ENCODE measurements at regions not wholly inside any gene's neighbourhood (a gene's known extent, or its start where the extent isn't known, plus 50 kb on each side); places are given as distances from the start of the nearest gene placed in this dataset.
A peak's percentile ranks its signal among the peaks of the same experiment; 100 is the strongest.

DNA sequence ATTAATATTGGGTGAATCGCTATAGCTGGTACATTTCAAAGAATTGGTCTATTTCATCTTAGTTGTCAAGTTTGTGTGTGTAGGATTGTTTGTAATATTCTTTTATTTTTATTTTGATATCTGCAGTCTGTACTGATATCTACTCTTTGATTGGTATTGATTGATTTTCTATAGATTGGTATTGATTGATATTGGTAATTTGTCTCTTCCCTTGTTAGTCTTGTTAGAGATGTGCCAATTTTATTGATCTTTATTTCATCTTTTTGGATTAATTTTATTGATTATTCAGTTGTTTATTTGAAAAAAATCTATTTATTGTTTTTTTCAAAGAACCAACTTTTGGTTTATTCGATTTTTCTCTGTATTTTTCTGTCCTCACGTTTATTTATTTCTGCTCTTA is 61.4 kb downstream of the TM2D3 start:
- no peak for DNase-seq
- intact Hi-C loops (cut with DNase I), result no loop called here

GRCh38 chr15:101583284-101583683 is 68.9 kb downstream of the TM2D3 start:
- intact Hi-C loops (cut with DNase I), result no loop called here
- DNase-seq, result no peak

GRCh38 chr15:101580431-101580830 is 71.8 kb downstream of the TM2D3 start:
- DNase-seq, result no peak
- intact Hi-C loops (cut with DNase I), result no loop called here

DNA sequence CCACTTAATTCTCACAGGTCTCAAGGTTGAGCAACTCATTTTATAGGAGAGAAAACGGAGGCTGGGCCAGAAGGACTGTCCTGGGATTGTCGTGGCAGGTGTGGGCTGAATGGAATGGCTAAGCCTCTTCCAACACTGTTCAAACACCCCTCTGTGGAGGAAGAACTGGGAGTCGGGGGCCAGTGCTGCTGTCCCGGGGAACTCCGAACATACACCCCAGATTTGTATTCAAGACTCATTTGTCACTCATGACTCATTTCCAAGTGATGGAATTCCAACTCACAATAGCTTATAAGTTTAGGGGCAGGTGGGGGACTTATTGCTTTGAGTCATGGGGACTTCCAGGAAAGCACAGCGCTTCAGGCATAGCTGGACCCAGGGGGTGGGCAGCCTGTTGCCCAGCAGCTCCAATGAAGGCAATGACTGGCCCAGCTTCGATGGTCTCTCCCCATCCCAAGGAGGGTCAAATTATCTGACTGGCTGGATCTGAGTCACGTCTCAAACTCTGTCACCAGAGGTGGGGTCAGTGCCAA is 72.5 kb downstream of the TM2D3 start:
- intact Hi-C loops (cut with DNase I), result no loop called here
- DNase-seq, result no peak

DNA sequence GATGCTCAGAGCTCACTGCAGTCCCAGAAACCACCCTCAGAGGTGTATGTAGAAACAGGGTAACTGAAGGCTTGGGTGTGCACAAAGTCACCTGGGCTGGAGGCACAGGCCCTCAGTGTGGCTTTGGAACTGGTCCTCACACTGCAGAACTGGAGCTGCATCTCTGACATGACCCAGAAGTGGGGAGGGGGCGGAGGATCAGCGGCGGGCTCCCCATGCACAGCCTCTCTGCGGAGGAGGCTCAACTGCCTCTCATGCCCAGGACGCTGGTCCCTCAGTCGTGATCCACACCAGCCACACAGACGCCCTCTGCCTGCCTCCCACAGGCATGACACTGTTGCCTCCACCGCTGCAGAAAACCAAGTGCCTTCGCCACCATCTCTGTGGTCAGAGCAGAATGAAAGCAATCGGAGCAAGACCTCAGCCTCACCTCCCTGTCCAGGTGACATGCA is 73.7 kb downstream of the TM2D3 start:
- DNase-seq, result peak in 8 of 10 donors; percentile 31 to 93 (median 64)
- intact Hi-C loops (cut with DNase I), result no loop called here

DNA sequence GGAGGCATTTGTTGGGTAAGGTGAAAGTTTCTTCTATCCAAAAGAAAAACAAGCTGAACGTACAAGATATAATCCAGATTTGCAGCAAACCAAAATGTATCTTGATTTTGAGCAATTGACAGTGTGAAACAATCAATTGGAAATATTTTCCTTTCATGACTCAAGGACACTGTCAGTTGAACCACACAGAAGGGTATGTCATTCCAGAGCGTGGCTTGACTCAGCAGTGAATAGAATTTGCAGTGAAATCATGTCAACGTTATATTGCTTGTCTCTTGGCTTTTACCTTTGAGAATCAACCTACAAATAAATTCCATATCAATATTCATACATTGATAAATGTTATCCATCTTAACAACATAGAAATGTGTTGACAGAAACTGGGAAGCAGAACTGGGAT is 78.2 kb downstream of the TM2D3 start:
- DNase-seq, result no peak
- intact Hi-C loops (cut with DNase I), result no loop called here

- intact Hi-C loops (cut with DNase I), result no loop called here
- no peak for DNase-seq
These were observed 80.7 kb upstream of the PCSK6 start for GRCh38 chr15:101570241-101570640.

DNA sequence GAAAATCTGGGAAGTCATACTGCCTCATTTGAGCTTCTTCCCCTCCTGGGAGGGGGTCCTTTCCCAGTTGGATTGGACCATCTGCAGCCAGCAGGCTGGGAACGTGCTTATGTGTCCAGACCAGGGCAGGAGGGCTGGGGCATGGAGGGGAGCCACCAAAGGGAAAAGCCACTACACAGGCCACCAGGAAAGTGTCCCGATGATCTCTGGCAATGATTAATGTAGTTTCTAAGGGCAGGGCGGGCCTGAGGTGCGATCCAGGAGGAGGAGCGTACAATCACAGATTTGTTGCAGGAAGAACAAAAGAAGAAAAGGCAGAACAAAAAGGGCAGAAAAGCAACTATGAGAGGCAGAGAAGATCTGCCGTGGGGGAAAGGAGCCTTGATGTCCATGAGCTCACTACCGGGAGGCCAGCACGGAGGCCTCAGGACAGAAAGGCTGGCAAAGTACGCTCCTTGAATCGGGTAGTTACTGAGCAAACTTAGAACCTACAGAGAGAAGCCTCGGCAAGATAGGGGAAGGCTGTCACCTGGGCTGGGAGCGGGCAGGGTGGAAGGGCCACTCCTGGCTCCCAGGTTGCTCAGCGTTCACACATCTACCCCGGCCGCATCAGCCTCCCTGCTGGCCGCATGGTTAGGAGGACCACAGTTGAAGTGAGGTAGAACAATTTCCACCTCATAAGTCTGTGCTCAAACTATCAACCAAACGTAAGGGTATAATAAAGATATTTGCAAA is 79.5 kb upstream of the PCSK6 start:
- intact Hi-C loops (cut with DNase I), result no loop called here
- no peak for DNase-seq

- intact Hi-C loops (cut with DNase I), result no loop called here
- no peak for DNase-seq
These were observed 78.8 kb upstream of the PCSK6 start for GRCh38 chr15:101568309-101568708.

DNA sequence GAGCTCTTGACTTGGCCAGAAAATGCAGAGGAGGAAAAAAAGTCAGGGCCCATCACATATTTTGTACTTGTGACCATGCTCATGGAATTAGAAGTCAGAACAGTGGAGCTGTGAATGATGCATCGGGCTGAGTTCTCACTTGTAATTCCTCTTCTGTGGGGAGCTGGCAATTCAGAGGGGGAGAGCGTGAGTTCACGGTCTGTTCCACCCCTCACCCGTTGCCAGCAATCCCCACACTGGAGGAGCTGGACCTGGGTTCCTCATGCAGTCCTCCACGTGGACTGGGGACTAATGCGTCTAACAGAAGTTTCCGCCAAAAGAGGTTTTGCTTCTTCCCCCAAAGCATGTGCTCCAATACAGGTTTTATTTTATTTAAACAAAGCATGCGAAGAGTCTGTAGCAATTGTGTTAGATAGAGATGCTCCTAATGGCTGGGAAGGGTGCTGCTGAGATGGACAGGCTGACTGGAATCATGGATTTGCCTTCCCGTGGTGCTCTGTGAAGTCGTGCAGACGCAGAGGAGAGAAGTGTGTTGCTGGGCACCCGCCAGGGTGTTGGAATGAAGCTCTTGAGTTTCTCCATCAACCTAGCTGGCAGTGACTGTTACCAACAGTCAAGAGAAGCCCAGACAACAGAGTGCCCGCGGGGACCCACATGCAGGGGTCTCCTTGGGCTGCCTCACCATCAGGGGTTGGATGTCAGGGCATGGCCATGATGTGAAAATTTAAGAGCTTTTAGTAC is 77.4 kb upstream of the PCSK6 start:
- DNase-seq, result no peak
- intact Hi-C loops (cut with DNase I), result no loop called here

DNA sequence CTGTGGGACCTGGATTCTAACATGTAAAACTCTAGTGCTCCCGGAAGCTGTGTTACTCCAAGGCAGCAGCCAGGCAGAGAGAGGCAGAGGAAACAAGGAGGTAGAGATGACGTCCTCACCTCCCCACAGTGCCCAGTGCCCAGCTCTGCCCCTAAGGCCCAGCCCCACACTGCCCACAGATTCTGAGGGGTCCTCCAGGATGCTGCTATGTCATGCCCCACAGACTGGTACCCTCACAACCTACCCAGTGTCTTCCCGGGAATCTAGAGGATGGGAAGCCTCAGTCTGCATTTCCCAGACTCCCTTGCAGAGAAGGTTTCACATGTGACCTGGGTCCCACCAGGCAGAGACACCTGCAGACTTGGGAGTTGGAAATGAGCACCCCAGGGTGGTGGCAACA is 75.9 kb upstream of the PCSK6 start:
- DNase-seq, result no peak
- intact Hi-C loops (cut with DNase I), result no loop called here

- intact Hi-C loops (cut with DNase I), result no loop called here
- DNase-seq, result no peak
These were observed 73.8 kb upstream of the PCSK6 start for GRCh38 chr15:101563176-101563796.

GRCh38 chr15:101562428-101563059 is 73.0 kb upstream of the PCSK6 start:
- intact Hi-C loops (cut with DNase I), result no loop called here
- DNase-seq, result no peak

GRCh38 chr15:101561584-101561906 is 72.0 kb upstream of the PCSK6 start:
- no peak for DNase-seq
- intact Hi-C loops (cut with DNase I), result no loop called here

- intact Hi-C loops (cut with DNase I), result no loop called here
- no peak for DNase-seq
These were observed 71.4 kb upstream of the PCSK6 start for GRCh38 chr15:101560722-101561583.

DNA sequence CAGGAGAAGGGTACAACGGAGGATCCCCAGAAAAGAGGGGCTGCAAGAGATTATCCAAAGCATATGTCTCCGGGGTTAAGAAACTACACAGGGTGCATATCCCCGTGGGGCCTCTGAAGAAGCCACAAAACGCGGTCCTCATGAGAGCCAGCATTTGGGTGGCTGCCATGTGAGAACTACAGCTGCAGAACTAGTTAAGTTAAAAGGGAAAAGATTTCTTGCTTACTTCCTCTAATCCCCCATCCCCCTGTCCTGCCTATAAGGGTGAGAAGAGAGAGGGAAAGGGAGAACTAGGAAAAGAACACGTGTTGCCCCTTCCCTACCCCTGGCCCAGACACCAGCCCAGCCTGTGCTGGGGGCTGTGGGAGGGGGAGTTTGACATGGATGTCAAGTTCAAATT is 70.4 kb upstream of the PCSK6 start:
- no peak for DNase-seq
- intact Hi-C loops (cut with DNase I), result no loop called here

- intact Hi-C loops (cut with DNase I), result no loop called here
- no peak for DNase-seq
These were observed 68.9 kb upstream of the PCSK6 start for GRCh38 chr15:101558221-101558941.

GRCh38 chr15:101556273-101556672 is 66.8 kb upstream of the PCSK6 start:
- DNase-seq, result peak in 1 of 10 donors; percentile 52

GRCh38 chr15:101554115-101554915 is 64.8 kb upstream of the PCSK6 start:
- DNase-seq, result peak in 3 of 10 donors; percentile 64 to 76 (median 73)
- intact Hi-C loops (cut with DNase I), result no loop called here

More at GRCh38 chr15:101556273-101556672, 66.8 kb upstream of the PCSK6 start:
- intact Hi-C loops (cut with DNase I), result no loop called here
